GM12878 (cell line): ENCODE measurements at regions not wholly inside any gene's neighbourhood (a gene's known extent, or its start where the extent isn't known, plus 50 kb on each side); places are given as distances from the start of the nearest gene placed in this dataset.

ENCODE experiments used
- ATAC-seq: fragments of 200-7000 bp; cut with Tn5 transposase; 3 replicates; pipeline ENCODE4 v1.9.1; 2020; ENCODE audit warnings: mild to moderate bottlenecking, moderate library complexity
- BruUV-seq: library from RNA; stranded (reverse); fragments of 400-500 nt; replicated peaks from 2 replicates; lab custom pipeline; 2021; lab: Mats Ljungman, UMichigan
- CTCF ChIA-PET: fragments of 300-600 bp; sonication (Branson Sonifier 250); formaldehyde crosslinking; extraction: SDS; loops from one replicate; lab custom pipeline; 2021; ENCODE audit warnings: inconsistent platforms; lab: Yijun Ruan, JAX
- POLR2A ChIA-PET: fragments of 350-600 bp; formaldehyde crosslinking; extraction: SDS; loops from one replicate; lab custom pipeline; 2021; ENCODE audit warnings: inconsistent platforms; lab: Charles Lee
- RAD21 ChIA-PET: fragments of 300-600 bp; sonication (Branson Sonifier 250); formaldehyde crosslinking; loops from one replicate; lab custom pipeline; 2023; ENCODE audit warnings: antibody characterized with exemption; ENCODE audit not compliant: unreplicated experiment; lab: Charles Lee
- SMC1A ChIA-PET: fragments of 300-600 bp; sonication (Branson Sonifier 250); formaldehyde crosslinking; loops from one replicate; lab custom pipeline; 2023; ENCODE audit not compliant: unreplicated experiment, uncharacterized antibody; lab: Charles Lee
- DNase-seq: peaks from one replicate; pipeline ENCODE4 v3.0.0-alpha.2; 2011; ENCODE audit warnings: low read depth, low spot score
- FAIRE-seq: peaks from 3 replicates; lab custom pipeline; 2011; peaks lifted over from hg19 to GRCh38; lab: Jason Lieb, UNC
- H2AFZ ChIP-seq: 2 replicates; pipeline ENCODE4 v1.6.0; 2011; ENCODE audit warnings: low read depth, low read length, control low read depth; ENCODE audit not compliant: control insufficient read depth
- H3K27ac ChIP-seq: 2 replicates; pipeline ENCODE4 v1.5.1; 2011; ENCODE audit warnings: control low read depth; ENCODE audit not compliant: control insufficient read depth, insufficient read depth
- H3K27me3 ChIP-seq, 2 experiments: replicated peaks in 1 of 2; 2 replicates each; pipeline versions ENCODE4 v1.6.0 to v1.6.1; 2011; ENCODE audit warnings: low read length in 1 of 2; ENCODE audit not compliant: control insufficient read depth in 2 of 2, insufficient read depth in 2 of 2
- H3K36me3 ChIP-seq, 2 experiments: 2 replicates each; pipeline ENCODE4 v1.5.1; 2011; ENCODE audit warnings: low read length in 1 of 2; ENCODE audit not compliant: control insufficient read depth in 2 of 2, insufficient read depth in 2 of 2
- H3K4me1 ChIP-seq: 2 replicates; pipeline ENCODE4 v1.6.1; 2011; ENCODE audit warnings: mild to moderate bottlenecking, low read length, moderate library complexity, mixed read lengths; ENCODE audit not compliant: control insufficient read depth, insufficient read depth
- H3K4me2 ChIP-seq: 2 replicates; pipeline ENCODE4 v1.6.0; 2011; ENCODE audit warnings: control low read depth; ENCODE audit not compliant: control insufficient read depth, insufficient read depth
- H3K4me3 ChIP-seq: fragments of 200-600 bp; sonication (generic); 2 replicates; pipeline ENCODE4 v1.5.1; 2016
- H3K79me2 ChIP-seq: 2 replicates; pipeline ENCODE4 v1.6.0; 2011; ENCODE audit warnings: low read length; ENCODE audit not compliant: control insufficient read depth, insufficient read depth
- H3K9ac ChIP-seq: 2 replicates; pipeline ENCODE4 v1.8.0; 2011; ENCODE audit warnings: low read length, control low read depth, mixed read lengths; ENCODE audit not compliant: control insufficient read depth, insufficient read depth
- H3K9me3 ChIP-seq: replicated peaks from 3 replicates; pipeline ENCODE4 v1.5.1; 2011; ENCODE audit warnings: mild to moderate bottlenecking, low read length; ENCODE audit not compliant: control insufficient read depth, insufficient read depth
- H4K20me1 ChIP-seq: 2 replicates; pipeline ENCODE4 v1.6.0; 2011; ENCODE audit not compliant: control insufficient read depth, insufficient read depth
- BMI1 ChIP-seq: fragments of 450-650 bp; IDR thresholded peaks from 2 replicates; pipeline ENCODE4 v1.6.1; 2016; ENCODE audit warnings: mild to moderate bottlenecking, moderate library complexity, borderline replicate concordance
- ESRRA ChIP-seq: IDR thresholded peaks from 2 replicates; pipeline ENCODE4 v1.6.1; 2012; ENCODE audit warnings: mild to moderate bottlenecking, low read length, improper control_type of control experiment
- IRF5 ChIP-seq: fragments of 450-650 bp; IDR thresholded peaks from 2 replicates; pipeline ENCODE4 v1.6.1; 2017; ENCODE audit warnings: borderline replicate concordance
- KAT2A ChIP-seq: conservative IDR thresholded peaks from 2 replicates; pipeline ENCODE4 v1.6.1; 2011; ENCODE audit warnings: low read depth, low read length; ENCODE audit not compliant: control insufficient read depth
- SMAD5 ChIP-seq: IDR thresholded peaks from 2 replicates; pipeline ENCODE4 v1.6.1; 2016; ENCODE audit warnings: antibody characterized with exemption, low read depth
- SP1 ChIP-seq: IDR thresholded peaks from one replicate; pipeline ENCODE4 v1.6.1; 2011; ENCODE audit warnings: low read depth, low read length
- YBX1 ChIP-seq: fragments of 450-650 bp; IDR thresholded peaks from 2 replicates; pipeline ENCODE4 v1.6.1; 2016; ENCODE audit warnings: antibody characterized with exemption
- ZBTB33 ChIP-seq: fragments of 450-650 bp; IDR thresholded peaks from 2 replicates; pipeline ENCODE4 v1.6.1; 2017; ENCODE audit warnings: mild to moderate bottlenecking
- ZNF217 ChIP-seq: fragments of 450-650 bp; IDR thresholded peaks from 2 replicates; pipeline ENCODE4 v1.6.1; 2017; ENCODE audit warnings: antibody characterized with exemption, mild to moderate bottlenecking
- WGBS: methylation state at CpG from one replicate; pipeline ENCODE4 v1.1.6; 2016; ENCODE audit warnings: low lambda C conversion rate; ENCODE audit not compliant: insufficient replicate concordance, insufficient coverage; ENCODE audit errors: missing lambda C conversion rate; 5-methylcytosine and 5-hydroxymethylcytosine counted together
- in situ Hi-C: fragments of 300-500 bp; cut with MboI; formaldehyde crosslinking; loops from 9 replicates; pipeline ENCODE4 v1.14.3; 2018; ENCODE audit warnings: mixed read lengths
- intact Hi-C: fragments of 100-400 bp; cut with micrococcal nuclease; formaldehyde crosslinking; loops from one replicate; pipeline ENCODE4 v1.14.2; 2022; ENCODE audit not compliant: unreplicated experiment
- TF ChIP-seq, protein P1 (sequence below): fragments of 450-650 bp; formaldehyde crosslinking; IDR thresholded peaks from 2 replicates; pipeline ENCODE4 v1.5.0; 2022; ENCODE audit warnings: mild to moderate bottlenecking, missing genetic modification characterization

DNA sequence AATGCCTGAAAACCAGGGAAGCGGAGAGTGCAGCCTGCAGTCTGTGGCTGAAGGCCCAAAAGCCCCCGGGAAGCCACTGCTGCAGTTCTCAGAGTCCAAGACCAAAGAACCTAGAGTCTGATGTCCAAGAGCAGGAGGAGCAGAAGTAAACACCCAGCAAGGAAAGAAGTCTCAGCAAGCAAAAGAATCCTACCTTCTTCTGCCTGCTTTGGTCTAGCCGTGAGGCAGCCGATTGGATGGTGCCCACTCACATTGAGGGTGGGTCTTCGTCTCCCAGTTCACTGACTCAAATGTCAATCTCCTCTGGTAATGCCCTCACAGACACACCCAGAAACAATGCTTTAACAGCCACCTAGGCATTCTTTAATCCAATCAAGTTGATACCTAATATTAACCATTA is 217.5 kb downstream of the PLA2G4A start (continued):
- TF ChIP-seq ESRRA (no peak), KAT2A (no peak), BMI1 (no peak)
- TF ChIP-seq, all 136 proteins: peak for 0

GRCh38 chr1:187047298-187047697 is 218.5 kb downstream of the PLA2G4A start:
- 19% methylated on average over 5 of the region's 5 CpGs for WGBS
- Histone ChIP-seq H3K9ac (no peak overlapping the region), H3K27ac (no peak overlapping the region), H4K20me1 (no peaks in the 10 kb centered on the region), H2AFZ (no peak overlapping the region), H3K27me3 (no peaks in the 10 kb centered on the region; a peak in 1 of 4 replicates), H3K4me3 (no peak overlapping the region), H3K4me2 (no peak overlapping the region), H3K79me2 (no peaks in the 10 kb centered on the region), H3K36me3 (no peaks in the 10 kb centered on the region), H3K4me1 (no peaks in the 10 kb centered on the region), H3K9me3 (no peaks in the 10 kb centered on the region)
- in situ Hi-C loops: no loop called here
- ChIA-PET CTCF (no interaction called here), SMC1A (no interaction called here), POLR2A (no interaction called here), RAD21 (no interaction called here)
- BruUV-seq: no TSS peak
- TF ChIP-seq, protein P1, sequence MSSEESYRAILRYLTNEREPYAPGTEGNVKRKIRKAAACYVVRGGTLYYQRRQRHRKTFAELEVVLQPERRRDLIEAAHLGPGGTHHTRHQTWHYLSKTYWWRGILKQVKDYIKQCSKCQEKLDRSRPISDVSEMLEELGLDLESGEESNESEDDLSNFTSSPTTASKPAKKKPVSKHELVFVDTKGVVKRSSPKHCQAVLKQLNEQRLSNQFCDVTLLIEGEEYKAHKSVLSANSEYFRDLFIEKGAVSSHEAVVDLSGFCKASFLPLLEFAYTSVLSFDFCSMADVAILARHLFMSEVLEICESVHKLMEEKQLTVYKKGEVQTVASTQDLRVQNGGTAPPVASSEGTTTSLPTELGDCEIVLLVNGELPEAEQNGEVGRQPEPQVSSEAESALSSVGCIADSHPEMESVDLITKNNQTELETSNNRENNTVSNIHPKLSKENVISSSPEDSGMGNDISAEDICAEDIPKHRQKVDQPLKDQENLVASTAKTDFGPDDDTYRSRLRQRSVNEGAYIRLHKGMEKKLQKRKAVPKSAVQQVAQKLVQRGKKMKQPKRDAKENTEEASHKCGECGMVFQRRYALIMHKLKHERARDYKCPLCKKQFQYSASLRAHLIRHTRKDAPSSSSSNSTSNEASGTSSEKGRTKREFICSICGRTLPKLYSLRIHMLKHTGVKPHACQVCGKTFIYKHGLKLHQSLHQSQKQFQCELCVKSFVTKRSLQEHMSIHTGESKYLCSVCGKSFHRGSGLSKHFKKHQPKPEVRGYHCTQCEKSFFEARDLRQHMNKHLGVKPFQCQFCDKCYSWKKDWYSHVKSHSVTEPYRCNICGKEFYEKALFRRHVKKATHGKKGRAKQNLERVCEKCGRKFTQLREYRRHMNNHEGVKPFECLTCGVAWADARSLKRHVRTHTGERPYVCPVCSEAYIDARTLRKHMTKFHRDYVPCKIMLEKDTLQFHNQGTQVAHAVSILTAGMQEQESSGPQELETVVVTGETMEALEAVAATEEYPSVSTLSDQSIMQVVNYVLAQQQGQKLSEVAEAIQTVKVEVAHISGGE (CRISPR knock-in tag): no peak
- TF ChIP-seq ZBTB33 (no peak), SMAD5 (no peak), YBX1 (no peak), ZNF217 (no peak), IRF5 (no peak), SP1 (no peak)
- no peak for ATAC-seq
- intact Hi-C loops: no loop called here
- no peak for FAIRE-seq
- no peak for DNase-seq
